ENCODE measurements at regions not wholly inside any gene's neighbourhood (a gene's known extent, or its start where the extent isn't known, plus 50 kb on each side); places are given as distances from the start of the nearest gene placed in this dataset.

DNA sequence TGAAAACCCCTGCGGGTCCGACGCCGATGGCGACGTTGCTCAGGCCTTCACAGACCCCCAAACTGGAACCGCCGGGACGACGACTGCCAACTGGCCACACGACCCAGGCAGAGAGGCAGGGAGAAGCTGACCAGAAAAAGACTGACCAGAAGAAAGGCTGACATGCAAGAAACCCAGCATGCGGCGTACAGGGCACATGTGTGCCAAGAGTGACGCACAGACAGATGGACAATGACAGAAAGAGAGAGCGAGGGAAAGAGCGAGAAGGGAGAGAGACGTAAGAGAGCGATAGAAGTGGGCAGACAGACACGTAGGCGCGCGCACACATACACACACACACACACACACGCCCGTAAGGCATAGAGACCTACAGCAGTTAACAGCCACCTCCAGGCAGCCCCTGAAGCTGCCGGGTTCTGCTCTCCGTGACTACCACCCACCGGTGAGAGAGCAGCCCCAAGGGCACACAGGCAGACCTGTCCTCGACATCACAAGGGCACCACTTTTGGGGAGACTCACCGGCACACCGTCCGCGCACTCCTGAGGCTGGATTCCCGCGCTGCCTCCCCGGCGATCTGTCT is 67.2 kb upstream of the ZNF527 start:
- TF ChIP-seq CTCF (IDR thresholded peaks at IDR 0.05) (no peak), POLR2A (IDR thresholded peaks at IDR 0.05) (no peak)

Data from right lobe of liver (tissue), 4 donors.